Body of pancreas (tissue), 4 donors: ENCODE measurements at regions not wholly inside any gene's neighbourhood (a gene's known extent, or its start where the extent isn't known, plus 50 kb on each side); places are given as distances from the start of the nearest gene placed in this dataset.

ENCODE experiments used
- POLR2A ChIP-seq, 3 donors: fragments of 450-650 bp; IDR thresholded peaks; one replicate each; pipeline ENCODE4 v1.6.1; 2016; ENCODE audit warnings: antibody characterized with exemption in 3 of 3, mild to moderate bottlenecking in 2 of 3
- TF ChIP-seq, protein P1 (sequence below), 7 experiments: fragments of 450-650 bp in 4 of 7; fragments of 200-600 bp in 3 of 7; sonication (generic) in 3 of 7; IDR thresholded peaks; one replicate each; pipeline ENCODE4 v1.5.1; 2016 to 2019; ENCODE audit warnings: antibody characterized with exemption in 7 of 7

DNA sequence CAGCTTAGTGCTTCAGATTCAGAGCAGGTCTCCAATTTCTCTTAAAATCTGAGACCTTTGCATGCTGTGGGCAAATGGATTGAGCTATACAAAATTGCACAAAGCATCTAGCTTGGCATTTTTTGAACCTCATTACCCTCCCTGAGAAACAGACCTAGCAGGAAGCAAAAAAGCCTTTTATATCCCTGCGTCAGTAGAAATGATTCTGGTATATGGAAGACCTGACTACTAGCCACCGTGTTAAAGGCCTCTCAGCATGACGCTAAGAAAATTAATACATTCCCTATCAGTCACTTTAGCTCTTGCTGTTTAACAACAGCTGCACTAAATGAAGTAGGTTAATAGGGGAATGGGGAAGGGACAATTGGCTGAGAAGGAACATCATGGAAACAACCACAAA lies 110.7 kb upstream of the SMLR1 start:
- TF ChIP-seq, protein P1, sequence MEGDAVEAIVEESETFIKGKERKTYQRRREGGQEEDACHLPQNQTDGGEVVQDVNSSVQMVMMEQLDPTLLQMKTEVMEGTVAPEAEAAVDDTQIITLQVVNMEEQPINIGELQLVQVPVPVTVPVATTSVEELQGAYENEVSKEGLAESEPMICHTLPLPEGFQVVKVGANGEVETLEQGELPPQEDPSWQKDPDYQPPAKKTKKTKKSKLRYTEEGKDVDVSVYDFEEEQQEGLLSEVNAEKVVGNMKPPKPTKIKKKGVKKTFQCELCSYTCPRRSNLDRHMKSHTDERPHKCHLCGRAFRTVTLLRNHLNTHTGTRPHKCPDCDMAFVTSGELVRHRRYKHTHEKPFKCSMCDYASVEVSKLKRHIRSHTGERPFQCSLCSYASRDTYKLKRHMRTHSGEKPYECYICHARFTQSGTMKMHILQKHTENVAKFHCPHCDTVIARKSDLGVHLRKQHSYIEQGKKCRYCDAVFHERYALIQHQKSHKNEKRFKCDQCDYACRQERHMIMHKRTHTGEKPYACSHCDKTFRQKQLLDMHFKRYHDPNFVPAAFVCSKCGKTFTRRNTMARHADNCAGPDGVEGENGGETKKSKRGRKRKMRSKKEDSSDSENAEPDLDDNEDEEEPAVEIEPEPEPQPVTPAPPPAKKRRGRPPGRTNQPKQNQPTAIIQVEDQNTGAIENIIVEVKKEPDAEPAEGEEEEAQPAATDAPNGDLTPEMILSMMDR (IDR thresholded peaks at IDR 0.05), result no peak
- no peak for TF ChIP-seq POLR2A (IDR thresholded peaks at IDR 0.05)
